DND-41 (cell line): ENCODE measurements at regions not wholly inside any gene's neighbourhood (a gene's known extent, or its start where the extent isn't known, plus 50 kb on each side); places are given as distances from the start of the nearest gene placed in this dataset.

ENCODE experiments used
- ATAC-seq: fragments of 200-7000 bp; cut with Tn5 transposase; 3 replicates; pipeline ENCODE4 v1.9.1; 2021; ENCODE audit warnings: low read depth; ENCODE audit not compliant: insufficient read depth
- DNase-seq: peaks from one replicate; pipeline ENCODE4 v3.0.0-alpha.2; 2020
- H2AFZ ChIP-seq: 2 replicates; pipeline ENCODE4 v1.6.0; 2012; ENCODE audit warnings: low read depth, low read length
- H3K27ac ChIP-seq: 2 replicates; pipeline ENCODE4 v1.5.1; 2012; ENCODE audit warnings: low read length, inconsistent platforms
- H3K27me3 ChIP-seq: fragments of 200-600 bp; sonication (generic); 2 replicates; pipeline ENCODE4 v1.6.0; 2012; ENCODE audit warnings: low read length, mild to moderate bottlenecking, inconsistent platforms; ENCODE audit not compliant: insufficient read depth, poor library complexity
- H3K36me3 ChIP-seq: 2 replicates; pipeline ENCODE4 v1.5.1; 2012; ENCODE audit warnings: low read length, inconsistent platforms; ENCODE audit not compliant: insufficient read depth
- H3K4me1 ChIP-seq: 2 replicates; pipeline ENCODE4 v1.5.1; 2012; ENCODE audit warnings: mild to moderate bottlenecking, low read length; ENCODE audit not compliant: insufficient read depth
- H3K4me2 ChIP-seq: 2 replicates; pipeline ENCODE4 v1.6.0; 2012; ENCODE audit warnings: mild to moderate bottlenecking, moderate library complexity, low read length, inconsistent platforms; ENCODE audit not compliant: insufficient read depth
- H3K4me3 ChIP-seq, 2 experiments: fragments of 200-600 bp in 1 of 2; shearing (Covaris generic) in 1 of 2; 2 replicates each; pipeline ENCODE4 v1.5.1; 2012 to 2016; ENCODE audit warnings: inconsistent platforms in 2 of 2, low read length in 2 of 2, mild to moderate bottlenecking in 2 of 2, low read depth in 1 of 2, moderate library complexity in 1 of 2
- H3K79me2 ChIP-seq: 2 replicates; pipeline ENCODE4 v1.6.0; 2012; ENCODE audit warnings: low read length, inconsistent platforms; ENCODE audit not compliant: insufficient read depth
- H3K9ac ChIP-seq: 2 replicates; pipeline ENCODE4 v1.6.0; 2012; ENCODE audit warnings: low read depth, mild to moderate bottlenecking, inconsistent platforms, low read length, moderate library complexity
- H3K9me3 ChIP-seq: 2 replicates; pipeline ENCODE4 v1.5.1; 2012; ENCODE audit warnings: low read length, moderate library complexity, mild to moderate bottlenecking, inconsistent platforms; ENCODE audit not compliant: insufficient read depth, severe bottlenecking
- H4K20me1 ChIP-seq: 2 replicates; pipeline ENCODE4 v1.6.0; 2012; ENCODE audit warnings: low read length; ENCODE audit not compliant: insufficient read depth
- EZH2 ChIP-seq: IDR thresholded peaks from 3 replicates; pipeline ENCODE4 v1.6.1; 2012; ENCODE audit warnings: borderline replicate concordance, low read depth, mild to moderate bottlenecking, moderate library complexity, low read length, inconsistent platforms; ENCODE audit not compliant: severe bottlenecking
- TF ChIP-seq, protein P1 (sequence below): IDR thresholded peaks from 2 replicates; pipeline ENCODE4 v1.5.1; 2012; ENCODE audit warnings: borderline replicate concordance, low read length, moderate library complexity, mild to moderate bottlenecking; ENCODE audit not compliant: poor library complexity, severe bottlenecking; ENCODE audit errors: extremely low read depth

DNA sequence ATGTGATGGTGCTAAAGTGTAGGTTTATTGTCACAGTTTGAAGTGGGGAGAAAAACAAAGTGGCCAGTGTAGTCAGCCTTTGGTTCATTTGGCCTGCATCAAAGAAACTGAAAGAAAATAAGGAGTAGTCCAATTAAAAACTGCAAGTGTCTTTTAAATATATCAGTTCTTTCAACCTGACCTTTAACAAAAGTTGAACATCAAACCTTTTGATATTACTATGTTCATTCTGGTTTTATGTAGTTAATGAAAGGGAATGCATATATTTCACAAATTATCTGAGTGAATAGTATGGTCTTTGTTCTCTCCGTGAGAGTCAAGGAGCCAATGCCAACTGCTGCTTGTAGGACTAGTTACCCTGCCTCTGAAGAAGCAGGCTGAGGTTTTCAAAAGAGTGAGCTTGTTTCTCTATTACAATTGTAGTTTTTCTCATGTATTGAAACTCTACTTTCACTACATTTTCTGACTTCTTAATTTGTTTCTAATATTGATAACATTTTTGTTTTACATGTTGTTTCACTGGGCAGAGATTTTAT is 1160.8 kb upstream of the LRRTM3 start:
- H3K27ac ChIP-seq = no peak overlapping the region
- TF ChIP-seq, protein P1, sequence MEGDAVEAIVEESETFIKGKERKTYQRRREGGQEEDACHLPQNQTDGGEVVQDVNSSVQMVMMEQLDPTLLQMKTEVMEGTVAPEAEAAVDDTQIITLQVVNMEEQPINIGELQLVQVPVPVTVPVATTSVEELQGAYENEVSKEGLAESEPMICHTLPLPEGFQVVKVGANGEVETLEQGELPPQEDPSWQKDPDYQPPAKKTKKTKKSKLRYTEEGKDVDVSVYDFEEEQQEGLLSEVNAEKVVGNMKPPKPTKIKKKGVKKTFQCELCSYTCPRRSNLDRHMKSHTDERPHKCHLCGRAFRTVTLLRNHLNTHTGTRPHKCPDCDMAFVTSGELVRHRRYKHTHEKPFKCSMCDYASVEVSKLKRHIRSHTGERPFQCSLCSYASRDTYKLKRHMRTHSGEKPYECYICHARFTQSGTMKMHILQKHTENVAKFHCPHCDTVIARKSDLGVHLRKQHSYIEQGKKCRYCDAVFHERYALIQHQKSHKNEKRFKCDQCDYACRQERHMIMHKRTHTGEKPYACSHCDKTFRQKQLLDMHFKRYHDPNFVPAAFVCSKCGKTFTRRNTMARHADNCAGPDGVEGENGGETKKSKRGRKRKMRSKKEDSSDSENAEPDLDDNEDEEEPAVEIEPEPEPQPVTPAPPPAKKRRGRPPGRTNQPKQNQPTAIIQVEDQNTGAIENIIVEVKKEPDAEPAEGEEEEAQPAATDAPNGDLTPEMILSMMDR = no peak
- TF ChIP-seq EZH2 = no peak
- no peak for DNase-seq

GRCh38 chr10:65769828-65770227 is 1156.0 kb upstream of the LRRTM3 start:
- Histone ChIP-seq H4K20me1 (no peaks in the 10 kb centered on the region), H3K27ac (no peak overlapping the region), H3K27me3 (no peaks in the 10 kb centered on the region), H3K9ac (no peak overlapping the region), H3K4me1 (no peaks in the 10 kb centered on the region), H2AFZ (no peak overlapping the region), H3K36me3 (no peaks in the 10 kb centered on the region), H3K4me3 (no peak overlapping the region), H3K9me3 (no peaks in the 10 kb centered on the region), H3K4me2 (no peak overlapping the region), H3K79me2 (no peaks in the 10 kb centered on the region)
- ATAC-seq (no peak), DNase-seq (no peak)
- TF ChIP-seq EZH2 = no peak
- TF ChIP-seq, protein P1 = no peak

More for the DNA sequence above, 1160.8 kb upstream of the LRRTM3 start:
- Histone ChIP-seq H3K79me2 (no peaks in the 10 kb centered on the region), H3K27me3 (no peaks in the 10 kb centered on the region), H3K9me3 (no peaks in the 10 kb centered on the region), H3K9ac (no peak overlapping the region), H3K4me2 (no peak overlapping the region), H2AFZ (no peak overlapping the region), H3K4me1 (no peaks in the 10 kb centered on the region), H3K36me3 (no peaks in the 10 kb centered on the region), H4K20me1 (no peaks in the 10 kb centered on the region), H3K4me3 (no peak overlapping the region)
- no peak for ATAC-seq

- Histone ChIP-seq H3K4me2 (no peak overlapping the region), H4K20me1 (no peaks in the 10 kb centered on the region), H3K27ac (no peak overlapping the region), H3K36me3 (no peaks in the 10 kb centered on the region), H2AFZ (no peak overlapping the region), H3K79me2 (no peaks in the 10 kb centered on the region), H3K9ac (no peak overlapping the region), H3K4me1 (no peaks in the 10 kb centered on the region), H3K27me3 (no peaks in the 10 kb centered on the region), H3K9me3 (peaks cover 5% of the 10 kb centered on the region), H3K4me3 (no peak overlapping the region)
- no peak for DNase-seq
- TF ChIP-seq EZH2 = no peak
- TF ChIP-seq, protein P1 = no peak
- no peak for ATAC-seq
Observed at GRCh38 chr10:65778753-65779152, 1147.1 kb upstream of the LRRTM3 start.

- H3K4me1 ChIP-seq = no peaks in the 10 kb centered on the region
- H3K4me2 ChIP-seq = no peak overlapping the region
- TF ChIP-seq, protein P1 = no peak
- no peak for TF ChIP-seq EZH2
- no peak for DNase-seq
- H3K79me2 ChIP-seq = no peaks in the 10 kb centered on the region
- peaks cover 5% of the 10 kb centered on the region for H3K9me3 ChIP-seq
- no peaks in the 10 kb centered on the region for H4K20me1 ChIP-seq
- no peak for ATAC-seq
- no peak overlapping the region for H3K9ac ChIP-seq
- no peaks in the 10 kb centered on the region for H3K36me3 ChIP-seq
- H3K27me3 ChIP-seq = no peaks in the 10 kb centered on the region
- no peak overlapping the region for H3K4me3 ChIP-seq
- no peak overlapping the region for H2AFZ ChIP-seq
- H3K27ac ChIP-seq = no peak overlapping the region
Observed at GRCh38 chr10:65779985-65780384, 1145.9 kb upstream of the LRRTM3 start.
